PFSK-1 (cell line): ENCODE measurements at regions not wholly inside any gene's neighbourhood (a gene's known extent, or its start where the extent isn't known, plus 50 kb on each side); places are given as distances from the start of the nearest gene placed in this dataset.

Experiments used
- FOXP2 ChIP-seq: optimal IDR thresholded peaks from 2 replicates; pipeline ENCODE3; 2011; ENCODE audit warnings: borderline replicate concordance, control low read depth, inconsistent platforms; ENCODE audit not compliant: insufficient read depth; ENCODE audit errors: extremely low read length, extremely low read depth
- POLR2AphosphoS5 ChIP-seq: IDR thresholded peaks from 2 replicates; pipeline ENCODE4 v1.6.1; 2012; ENCODE audit warnings: low read depth, mild to moderate bottlenecking, control low read depth, low read length, moderate library complexity
- SIN3A ChIP-seq: IDR thresholded peaks from 2 replicates; pipeline ENCODE4 v1.6.1; 2012; ENCODE audit warnings: mild to moderate bottlenecking, low read length, moderate library complexity, borderline replicate concordance; ENCODE audit not compliant: insufficient read depth
- TAF1 ChIP-seq: IDR thresholded peaks from 2 replicates; pipeline ENCODE4 v1.6.1; 2012; ENCODE audit warnings: low read length, control low read depth, borderline replicate concordance; ENCODE audit not compliant: insufficient read depth
- TF ChIP-seq, protein P1 (sequence below), 2 experiments: IDR thresholded peaks; 2 replicates each; pipeline versions ENCODE4 v1.6.1 to v1.8.0; 2011 to 2012; ENCODE audit warnings: low read depth in 2 of 2, low read length in 2 of 2, control low read depth in 1 of 2, inconsistent platforms in 1 of 2, mild to moderate bottlenecking in 1 of 2, moderate library complexity in 1 of 2; ENCODE audit not compliant: insufficient read depth in 1 of 2

DNA sequence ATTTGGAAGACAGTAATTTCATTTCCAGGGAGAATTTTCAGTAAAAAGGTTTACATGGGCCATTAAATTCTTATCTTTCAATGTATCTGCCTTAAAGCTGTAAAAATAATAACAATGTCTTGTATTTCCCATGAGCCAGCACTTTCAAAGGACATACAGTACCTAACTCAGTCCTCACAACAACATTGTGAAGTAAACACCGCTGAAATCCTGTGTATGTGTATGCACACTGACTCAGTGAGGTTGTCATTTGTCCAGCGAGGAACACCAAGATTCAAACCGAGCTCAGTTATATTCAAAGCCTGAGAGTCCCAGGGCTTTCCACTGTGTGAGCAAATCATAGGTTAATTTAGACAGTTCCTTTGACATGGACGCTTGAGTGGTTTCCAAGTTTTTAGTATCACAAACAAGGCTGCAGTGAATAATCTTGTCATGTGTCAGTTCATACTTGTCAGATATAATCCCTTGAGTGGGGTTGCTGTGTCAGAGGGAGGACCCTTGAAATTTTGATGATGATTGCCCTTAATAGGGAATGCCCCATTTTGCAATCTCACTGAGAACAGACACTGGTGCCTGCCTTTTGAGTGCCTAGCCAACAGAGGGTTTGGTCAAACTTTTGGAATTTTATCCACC is 50.0 kb upstream of the SLC22A23 start:
- TF ChIP-seq FOXP2 (no peak), POLR2AphosphoS5 (no peak), SIN3A (no peak), TAF1 (no peak)
- TF ChIP-seq, protein P1, sequence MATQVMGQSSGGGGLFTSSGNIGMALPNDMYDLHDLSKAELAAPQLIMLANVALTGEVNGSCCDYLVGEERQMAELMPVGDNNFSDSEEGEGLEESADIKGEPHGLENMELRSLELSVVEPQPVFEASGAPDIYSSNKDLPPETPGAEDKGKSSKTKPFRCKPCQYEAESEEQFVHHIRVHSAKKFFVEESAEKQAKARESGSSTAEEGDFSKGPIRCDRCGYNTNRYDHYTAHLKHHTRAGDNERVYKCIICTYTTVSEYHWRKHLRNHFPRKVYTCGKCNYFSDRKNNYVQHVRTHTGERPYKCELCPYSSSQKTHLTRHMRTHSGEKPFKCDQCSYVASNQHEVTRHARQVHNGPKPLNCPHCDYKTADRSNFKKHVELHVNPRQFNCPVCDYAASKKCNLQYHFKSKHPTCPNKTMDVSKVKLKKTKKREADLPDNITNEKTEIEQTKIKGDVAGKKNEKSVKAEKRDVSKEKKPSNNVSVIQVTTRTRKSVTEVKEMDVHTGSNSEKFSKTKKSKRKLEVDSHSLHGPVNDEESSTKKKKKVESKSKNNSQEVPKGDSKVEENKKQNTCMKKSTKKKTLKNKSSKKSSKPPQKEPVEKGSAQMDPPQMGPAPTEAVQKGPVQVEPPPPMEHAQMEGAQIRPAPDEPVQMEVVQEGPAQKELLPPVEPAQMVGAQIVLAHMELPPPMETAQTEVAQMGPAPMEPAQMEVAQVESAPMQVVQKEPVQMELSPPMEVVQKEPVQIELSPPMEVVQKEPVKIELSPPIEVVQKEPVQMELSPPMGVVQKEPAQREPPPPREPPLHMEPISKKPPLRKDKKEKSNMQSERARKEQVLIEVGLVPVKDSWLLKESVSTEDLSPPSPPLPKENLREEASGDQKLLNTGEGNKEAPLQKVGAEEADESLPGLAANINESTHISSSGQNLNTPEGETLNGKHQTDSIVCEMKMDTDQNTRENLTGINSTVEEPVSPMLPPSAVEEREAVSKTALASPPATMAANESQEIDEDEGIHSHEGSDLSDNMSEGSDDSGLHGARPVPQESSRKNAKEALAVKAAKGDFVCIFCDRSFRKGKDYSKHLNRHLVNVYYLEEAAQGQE (IDR thresholded peaks at IDR 0.05; ENCODE audit: insufficient read depth in 1 of 2, low read depth in 2 of 2, low read length in 2 of 2) = no peak
